ENCODE measurements at regions not wholly inside any gene's neighbourhood (a gene's known extent, or its start where the extent isn't known, plus 50 kb on each side); places are given as distances from the start of the nearest gene placed in this dataset.
"Not testable (repeated sequence)": the region's sequence is repeated elsewhere in the genome, so short reads cannot be mapped to it uniquely, and the experiment has no call there.

DNA sequence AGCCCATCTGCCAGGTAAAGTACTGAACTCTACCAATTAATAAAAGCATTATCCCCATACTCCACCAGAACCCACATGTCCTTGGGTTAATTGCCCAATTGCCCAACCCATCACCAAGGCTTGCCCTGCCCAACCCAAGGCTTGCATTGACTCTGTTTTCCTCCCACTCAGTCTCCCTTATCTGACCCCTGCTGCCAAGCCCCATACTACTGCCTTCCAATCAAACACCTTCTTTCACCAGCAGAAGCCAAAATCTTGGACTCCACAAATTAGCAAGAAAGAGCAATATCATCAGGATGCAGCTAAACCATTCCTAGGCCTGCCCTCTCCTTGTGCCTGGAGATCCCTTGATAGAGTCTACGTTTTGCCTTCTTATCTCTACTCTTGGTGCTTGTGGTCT is 602.9 kb downstream of the NTRK3 start:
- Mint-ChIP-seq H3K36me3 (no peaks in the 10 kb centered on the region), H3K9me3 (peaks cover 2% of the 10 kb centered on the region), H3K4me1 (no peaks in the 10 kb centered on the region), H3K4me3 (no peak overlapping the region), H3K27ac (no peak overlapping the region)
- ATAC-seq (no peak), DNase-seq (ENCODE audit: low spot score in 2 of 2) (no peak)

DNA sequence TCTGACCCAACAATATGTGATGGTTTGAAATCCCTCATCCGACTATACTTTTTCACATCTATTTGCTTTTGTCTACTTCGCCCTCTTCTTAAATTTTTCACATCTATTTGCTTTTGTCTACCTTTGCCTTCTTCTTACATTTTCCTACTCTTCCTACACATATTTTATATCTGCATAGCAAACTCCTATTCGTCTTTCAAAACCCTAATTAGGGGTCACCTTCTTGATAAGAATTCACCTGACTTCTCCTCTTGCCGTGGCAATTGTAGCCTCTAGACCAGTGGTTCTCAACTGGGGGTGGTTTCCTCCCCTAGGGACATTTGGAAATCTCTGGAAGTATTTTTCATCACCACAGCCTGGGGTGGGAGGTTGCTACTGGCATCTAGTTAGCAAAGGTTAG is 607.4 kb downstream of the NTRK3 start:
- peaks cover 2% of the 10 kb centered on the region for H3K9me3 Mint-ChIP-seq
- H3K4me1 Mint-ChIP-seq = no peaks in the 10 kb centered on the region
- no peak overlapping the region for H3K4me3 Mint-ChIP-seq
- no peaks in the 10 kb centered on the region for H3K36me3 Mint-ChIP-seq
- no peak overlapping the region for H3K27ac Mint-ChIP-seq
- DNase-seq (ENCODE audit: low spot score in 2 of 2) (no peak), ATAC-seq (no peak)

DNA sequence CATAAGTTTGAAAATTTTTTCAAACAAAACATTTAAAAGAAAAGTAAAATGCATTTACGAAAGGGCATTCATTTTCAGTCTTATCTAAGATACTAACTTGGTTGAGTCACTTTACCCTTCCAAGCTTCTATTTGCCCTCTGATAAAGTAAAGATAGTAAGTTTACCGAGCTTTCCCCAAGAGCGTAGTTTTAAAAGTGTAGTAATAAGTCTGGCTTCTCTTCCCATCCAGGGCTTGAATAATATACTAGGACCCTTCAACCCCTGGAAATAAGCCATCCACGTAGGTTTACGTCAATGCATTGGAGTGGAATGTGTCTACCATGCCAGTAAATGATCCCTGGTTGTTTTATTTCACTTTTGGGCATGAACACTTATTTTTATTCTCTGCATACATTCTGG is 608.3 kb downstream of the NTRK3 start:
- DNase-seq (ENCODE audit: low spot score in 2 of 2) (no peak), ATAC-seq (no peak)
- no peaks in the 10 kb centered on the region for H3K36me3 Mint-ChIP-seq
- no peak overlapping the region for H3K27ac Mint-ChIP-seq
- H3K4me3 Mint-ChIP-seq = no peak overlapping the region
- H3K4me1 Mint-ChIP-seq = no peaks in the 10 kb centered on the region
- H3K9me3 Mint-ChIP-seq = no peaks in the 10 kb centered on the region

DNA sequence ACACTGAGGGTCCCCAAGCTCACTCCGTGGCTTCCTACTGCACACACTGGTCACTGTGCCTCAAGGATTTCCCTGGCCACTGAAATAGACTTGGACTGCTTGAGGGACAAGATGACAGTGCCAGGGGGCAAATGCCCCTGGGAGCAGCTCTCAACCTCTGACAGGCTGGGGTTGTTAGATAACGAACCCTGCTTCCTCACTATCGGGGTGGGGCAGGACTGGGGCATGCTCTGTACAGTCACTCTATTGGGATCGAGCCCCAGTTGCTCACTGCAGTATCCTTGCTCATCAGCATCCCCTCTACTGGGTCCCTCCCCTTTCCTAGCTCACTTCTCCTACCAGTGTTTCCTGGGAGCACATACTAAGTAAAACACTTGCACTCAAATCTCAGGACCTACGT is 610.8 kb downstream of the NTRK3 start:
- Mint-ChIP-seq H3K4me3 (no peak overlapping the region), H3K9me3 (no peaks in the 10 kb centered on the region), H3K4me1 (no peaks in the 10 kb centered on the region), H3K27ac (no peak overlapping the region), H3K36me3 (no peaks in the 10 kb centered on the region)
- ATAC-seq (no peak), DNase-seq (ENCODE audit: low spot score in 2 of 2) (no peak)

DNA sequence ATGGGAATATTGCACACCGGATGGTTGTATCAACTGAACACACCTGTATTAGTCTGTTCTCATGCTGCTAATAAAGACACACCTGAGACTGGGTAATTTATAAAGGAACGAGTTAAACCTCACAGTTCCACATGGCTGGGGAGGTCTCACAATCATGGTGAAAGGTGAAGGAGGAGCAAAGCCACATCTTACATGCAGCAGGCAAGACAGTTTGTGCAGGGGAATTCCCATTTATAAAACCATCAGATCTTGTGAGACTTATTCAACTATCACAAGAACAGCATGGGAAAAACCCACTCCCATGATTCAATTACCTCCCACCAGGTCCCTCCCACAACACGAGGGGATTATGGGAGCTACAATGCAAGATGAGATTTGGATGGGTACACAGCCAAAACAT is 613.5 kb downstream of the NTRK3 start:
- ATAC-seq, H3K4me1 Mint-ChIP-seq: not testable (repeated sequence)

DNA sequence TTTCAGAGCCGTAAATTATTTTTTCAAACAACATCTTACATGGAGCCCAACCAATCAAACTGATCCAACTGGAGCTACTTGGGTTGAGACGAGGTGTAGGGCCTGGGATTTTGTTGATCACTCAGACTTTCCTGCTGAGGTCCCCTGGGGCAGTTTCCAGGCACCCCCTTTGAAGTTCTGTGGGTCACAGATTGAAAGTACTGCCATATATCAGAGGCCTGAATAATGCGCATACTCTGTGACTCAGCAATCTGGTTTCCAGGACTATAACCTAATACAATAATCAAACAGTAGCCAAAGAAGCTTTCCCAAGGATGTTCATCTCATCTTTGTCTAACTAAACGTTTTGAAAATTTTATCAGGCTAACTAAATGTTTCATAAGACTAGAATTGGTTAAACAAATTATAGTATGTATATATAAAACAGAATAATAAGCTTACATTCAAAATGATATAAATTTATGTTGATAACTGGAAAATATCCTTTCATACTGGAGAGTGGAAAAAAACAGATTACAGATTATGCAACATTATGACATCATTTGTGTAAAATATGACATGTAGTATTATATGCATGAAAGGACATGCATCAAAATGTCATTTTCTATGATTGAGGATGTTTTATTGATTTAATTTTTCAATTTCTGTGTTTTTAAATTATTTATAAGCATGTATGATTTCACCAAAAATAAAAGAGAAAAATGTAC is 617.1 kb downstream of the NTRK3 start:
- H3K36me3 Mint-ChIP-seq = no peaks in the 10 kb centered on the region
- no peak overlapping the region for H3K4me3 Mint-ChIP-seq
- H3K9me3 Mint-ChIP-seq = peaks cover 4% of the 10 kb centered on the region
- H3K4me1 Mint-ChIP-seq = no peaks in the 10 kb centered on the region
- H3K27ac Mint-ChIP-seq = no peak overlapping the region
- no peak for DNase-seq (ENCODE audit: low spot score in 2 of 2)
- ATAC-seq = no peak

More for the DNA sequence above, 613.5 kb downstream of the NTRK3 start:
- not testable (repeated sequence) for H3K4me3 Mint-ChIP-seq; H3K27ac Mint-ChIP-seq; H3K36me3 Mint-ChIP-seq; H3K9me3 Mint-ChIP-seq; DNase-seq (ENCODE audit: low spot score in 2 of 2)

DNA sequence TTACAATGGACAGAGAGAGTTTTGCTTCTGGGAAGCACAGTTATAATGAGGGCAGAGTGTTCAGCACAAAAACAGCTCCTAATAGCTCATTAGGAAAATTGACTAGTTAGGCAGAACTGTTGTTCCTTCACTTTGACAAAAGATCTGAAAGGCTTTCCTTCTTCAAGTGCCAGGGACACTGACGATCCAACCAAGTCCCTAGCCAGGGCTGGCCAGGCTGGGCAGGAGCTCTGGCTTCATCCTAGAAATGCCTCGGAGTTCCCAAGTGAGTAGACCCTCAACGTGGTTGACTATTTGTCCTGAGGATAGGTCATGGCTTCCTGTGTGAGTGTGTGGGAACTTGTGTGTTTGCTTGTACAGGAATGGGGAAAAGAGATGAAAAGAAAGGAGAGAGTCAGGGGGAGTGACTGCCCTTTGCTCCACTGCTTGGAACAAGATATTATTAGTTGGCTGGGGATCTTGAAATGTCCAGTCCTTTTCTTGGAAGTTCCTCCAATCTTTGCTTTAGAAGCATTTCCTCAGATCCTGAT is 617.9 kb downstream of the NTRK3 start:
- no peaks in the 10 kb centered on the region for H3K4me1 Mint-ChIP-seq
- H3K4me3 Mint-ChIP-seq = no peak overlapping the region
- no peak for DNase-seq (ENCODE audit: low spot score in 2 of 2)
- peaks cover 4% of the 10 kb centered on the region for H3K9me3 Mint-ChIP-seq
- no peak overlapping the region for H3K27ac Mint-ChIP-seq
- no peaks in the 10 kb centered on the region for H3K36me3 Mint-ChIP-seq
- ATAC-seq = no peak

DNA sequence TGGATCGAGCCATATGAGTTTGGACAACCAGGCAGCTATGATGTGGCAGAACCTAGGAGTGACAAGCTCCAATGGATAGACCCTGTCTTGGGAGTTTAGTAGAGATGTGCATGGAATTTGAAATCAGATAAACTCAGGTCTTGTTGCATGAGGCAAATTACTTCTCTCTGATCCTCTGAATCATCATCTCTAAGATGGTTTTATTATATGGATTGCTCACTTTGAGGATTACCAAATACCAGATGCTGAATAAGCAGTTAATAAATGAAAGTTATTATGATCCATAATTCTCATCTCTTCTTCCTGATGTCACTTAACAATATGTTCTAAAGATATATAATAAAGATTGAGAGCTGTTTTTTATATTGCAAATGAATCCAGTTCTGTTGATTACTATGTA is 622.2 kb downstream of the NTRK3 start:
- H3K4me1 Mint-ChIP-seq = no peaks in the 10 kb centered on the region
- no peak overlapping the region for H3K27ac Mint-ChIP-seq
- H3K4me3 Mint-ChIP-seq = no peak overlapping the region
- DNase-seq (ENCODE audit: low spot score in 2 of 2) (no peak), ATAC-seq (no peak)
- no peaks in the 10 kb centered on the region for H3K36me3 Mint-ChIP-seq
- peaks cover 4% of the 10 kb centered on the region for H3K9me3 Mint-ChIP-seq

DNA sequence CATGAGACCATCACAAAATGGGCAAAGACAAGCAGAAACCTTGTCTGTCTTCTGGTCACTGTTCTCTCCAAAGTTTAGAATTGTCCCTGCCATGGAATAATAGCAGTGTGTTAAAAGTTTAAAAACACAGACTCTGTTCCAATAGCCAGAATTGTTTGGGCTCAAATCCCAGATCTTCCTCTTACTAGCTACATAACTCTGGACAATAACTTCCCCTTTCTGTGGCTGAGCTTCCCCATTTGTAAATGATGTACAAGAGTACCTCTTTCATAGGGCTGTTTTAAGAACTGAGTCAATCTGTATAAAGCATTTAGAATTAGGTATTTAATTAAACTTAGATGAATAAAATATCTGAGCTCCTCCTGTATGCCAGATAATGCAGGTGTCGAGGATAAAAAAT is 623.0 kb downstream of the NTRK3 start:
- DNase-seq (ENCODE audit: low spot score in 2 of 2) = no peak
- H3K4me3 Mint-ChIP-seq = no peak overlapping the region
- no peaks in the 10 kb centered on the region for H3K4me1 Mint-ChIP-seq
- no peak for ATAC-seq
- peaks cover 4% of the 10 kb centered on the region for H3K9me3 Mint-ChIP-seq
- H3K36me3 Mint-ChIP-seq = no peaks in the 10 kb centered on the region
- no peak overlapping the region for H3K27ac Mint-ChIP-seq

DNA sequence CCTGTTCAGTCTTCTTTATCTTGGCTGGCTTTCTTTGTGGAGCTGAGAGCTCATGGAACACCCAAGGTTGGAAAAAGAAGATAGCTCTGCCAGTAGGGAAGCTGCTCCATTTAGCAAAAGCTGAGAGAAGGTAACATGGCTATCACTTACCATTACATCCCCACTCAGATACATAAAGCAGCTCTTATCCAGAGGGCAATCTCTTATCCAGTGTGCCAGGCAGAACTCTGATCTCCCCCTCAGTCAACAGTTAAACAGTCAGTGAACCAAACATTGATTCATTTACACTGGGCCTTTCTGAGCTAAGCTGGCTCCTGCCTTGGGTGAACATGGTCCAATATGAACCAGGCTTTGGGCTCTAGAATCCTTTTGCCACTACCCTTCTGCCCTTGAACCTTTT is 624.2 kb downstream of the NTRK3 start:
- DNase-seq (ENCODE audit: low spot score in 2 of 2) = no peak
- Mint-ChIP-seq H3K27ac (no peak overlapping the region), H3K36me3 (no peaks in the 10 kb centered on the region), H3K9me3 (no peaks in the 10 kb centered on the region), H3K4me3 (no peak overlapping the region), H3K4me1 (no peaks in the 10 kb centered on the region)
- no peak for ATAC-seq

DNA sequence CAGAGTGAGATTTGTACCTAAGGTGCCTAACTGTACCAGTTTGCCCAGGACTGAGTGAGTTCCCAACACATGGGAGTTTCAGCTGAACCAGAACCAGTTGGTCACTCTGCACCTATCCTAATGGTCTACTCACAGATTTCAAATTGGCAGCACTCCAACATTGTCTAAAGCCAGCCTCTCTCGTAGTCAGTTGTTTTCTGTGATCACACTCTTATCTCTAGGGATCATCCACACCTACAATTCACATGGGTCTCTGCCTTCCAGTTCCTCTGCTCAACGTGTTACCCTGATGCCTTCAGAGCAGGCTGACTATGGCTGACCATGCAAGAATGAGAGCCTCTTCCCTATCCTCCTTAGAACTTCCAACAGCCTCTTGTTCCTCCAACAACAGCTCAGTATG is 624.8 kb downstream of the NTRK3 start:
- H3K27ac Mint-ChIP-seq = no peak overlapping the region
- H3K4me1 Mint-ChIP-seq = no peaks in the 10 kb centered on the region
- no peaks in the 10 kb centered on the region for H3K9me3 Mint-ChIP-seq
- no peak for ATAC-seq
- no peaks in the 10 kb centered on the region for H3K36me3 Mint-ChIP-seq
- H3K4me3 Mint-ChIP-seq = no peak overlapping the region
- no peak for DNase-seq (ENCODE audit: low spot score in 2 of 2)

DNA sequence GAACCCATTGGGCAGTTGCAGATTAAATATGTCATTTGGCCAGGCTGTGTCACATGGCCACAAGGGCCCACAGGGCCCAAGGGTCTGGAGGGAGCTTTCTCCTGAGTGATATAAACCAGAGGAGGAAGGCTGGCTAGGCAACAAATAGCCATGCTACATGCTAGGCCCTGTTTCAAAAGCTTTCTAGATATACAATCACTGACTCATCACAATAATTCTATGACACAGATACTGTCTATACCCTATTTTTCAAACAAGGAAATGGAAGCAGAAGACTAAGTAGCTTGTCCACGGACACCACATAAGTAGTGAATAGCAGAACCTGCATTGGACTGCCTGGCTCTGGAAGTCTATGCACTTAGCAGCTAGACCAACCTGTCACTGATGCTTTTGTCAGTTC is 625.4 kb downstream of the NTRK3 start:
- DNase-seq (ENCODE audit: low spot score in 2 of 2) = no peak
- Mint-ChIP-seq H3K27ac (no peak overlapping the region), H3K9me3 (no peaks in the 10 kb centered on the region), H3K36me3 (no peaks in the 10 kb centered on the region), H3K4me3 (no peak overlapping the region), H3K4me1 (no peaks in the 10 kb centered on the region)
- no peak for ATAC-seq

DNA sequence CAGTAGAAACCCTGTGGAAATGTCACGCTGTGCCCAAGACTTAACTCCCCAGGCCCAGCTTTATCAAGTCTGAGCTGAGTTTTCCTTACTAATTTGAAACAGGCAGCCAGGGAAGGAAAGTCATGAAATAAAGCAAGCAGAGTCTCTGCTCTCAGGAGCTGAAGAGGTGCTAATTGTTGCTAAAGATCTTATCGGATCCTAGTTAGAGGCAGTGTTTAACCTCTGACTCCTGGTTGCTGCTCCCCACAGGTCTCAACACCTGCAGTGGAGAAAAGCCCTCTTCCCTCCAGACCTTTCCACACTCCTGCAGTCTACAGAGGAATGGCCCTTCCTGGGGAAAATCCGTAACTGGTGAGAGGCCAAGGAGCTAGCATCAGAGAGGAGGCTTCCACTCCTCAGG is 628.2 kb downstream of the NTRK3 start:
- DNase-seq (ENCODE audit: low spot score in 2 of 2) (no peak), ATAC-seq (no peak)
- Mint-ChIP-seq H3K4me3 (no peak overlapping the region), H3K36me3 (no peaks in the 10 kb centered on the region), H3K9me3 (no peaks in the 10 kb centered on the region), H3K27ac (no peak overlapping the region), H3K4me1 (no peaks in the 10 kb centered on the region)

DNA sequence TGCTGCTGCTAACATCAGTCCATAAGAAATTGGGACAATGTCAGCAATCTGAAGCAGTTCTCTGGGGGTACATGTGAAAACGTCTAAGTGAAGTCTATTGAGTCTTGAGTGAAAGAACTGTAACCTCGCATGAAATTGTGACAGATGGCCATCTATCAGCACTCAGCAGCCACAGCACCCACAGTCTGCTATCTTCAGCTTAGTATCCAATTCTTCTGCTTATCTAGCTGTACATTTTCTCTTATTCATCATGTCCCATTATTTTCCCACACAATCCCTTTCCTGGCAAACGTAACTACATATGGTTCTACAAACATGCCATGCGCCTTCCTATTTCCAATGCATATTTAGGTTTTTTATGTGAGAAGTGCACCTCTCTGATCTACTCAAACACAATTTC is 629.7 kb downstream of the NTRK3 start:
- no peak overlapping the region for H3K27ac Mint-ChIP-seq
- no peaks in the 10 kb centered on the region for H3K36me3 Mint-ChIP-seq
- no peak for DNase-seq (ENCODE audit: low spot score in 2 of 2)
- H3K4me1 Mint-ChIP-seq = no peaks in the 10 kb centered on the region
- peaks cover 4% of the 10 kb centered on the region for H3K9me3 Mint-ChIP-seq
- no peak overlapping the region for H3K4me3 Mint-ChIP-seq
- ATAC-seq = no peak

DNA sequence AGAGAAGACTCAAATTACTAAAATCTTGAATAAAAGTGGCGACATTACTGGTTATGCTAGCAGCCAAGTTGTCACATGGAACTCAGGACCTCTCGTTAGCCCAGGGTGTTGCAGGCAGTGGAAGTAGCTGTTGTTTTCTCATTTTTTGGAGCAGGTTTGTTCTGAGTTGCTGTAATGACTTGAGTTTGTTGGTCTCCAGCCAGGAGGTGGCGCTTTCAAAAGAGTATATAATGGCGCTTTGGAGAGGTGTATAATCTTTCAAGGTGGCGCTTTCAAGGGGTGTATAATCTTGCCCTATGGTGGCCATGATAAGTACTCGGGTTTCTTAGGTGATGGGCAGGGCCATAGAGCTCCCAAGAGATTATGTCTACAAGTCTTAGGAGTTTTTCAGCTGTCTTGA is 632.7 kb downstream of the NTRK3 start:
- ATAC-seq = no peak
- Mint-ChIP-seq H3K4me3 (no peak overlapping the region), H3K9me3 (peaks cover 5% of the 10 kb centered on the region), H3K36me3 (no peaks in the 10 kb centered on the region), H3K4me1 (no peaks in the 10 kb centered on the region), H3K27ac (no peak overlapping the region)
- no peak for DNase-seq (ENCODE audit: low spot score in 2 of 2)

DNA sequence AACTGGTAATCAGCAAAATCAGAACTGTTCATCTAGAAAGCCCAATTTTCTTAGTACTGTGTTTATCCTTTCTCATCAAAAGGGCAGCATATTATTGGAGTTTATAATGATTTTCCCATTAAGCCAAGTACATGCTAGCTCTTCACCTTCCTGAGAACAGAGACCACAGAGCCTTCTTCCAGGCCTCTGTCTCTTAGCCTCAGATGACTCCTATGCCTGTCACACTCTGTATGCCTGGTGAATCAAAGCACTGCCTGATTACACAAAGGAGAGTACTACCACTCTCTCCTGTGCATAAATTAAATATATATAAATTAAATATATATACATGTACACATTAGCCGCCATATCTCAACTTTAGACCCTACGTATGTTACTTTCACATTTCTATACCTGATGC is 636.1 kb downstream of the NTRK3 start:
- no peak for ATAC-seq
- H3K27ac Mint-ChIP-seq = no peak overlapping the region
- peaks cover 5% of the 10 kb centered on the region for H3K9me3 Mint-ChIP-seq
- H3K36me3 Mint-ChIP-seq = no peaks in the 10 kb centered on the region
- H3K4me3 Mint-ChIP-seq = no peak overlapping the region
- DNase-seq (ENCODE audit: low spot score in 2 of 2) = no peak
- H3K4me1 Mint-ChIP-seq = no peaks in the 10 kb centered on the region
